Tibial artery (tissue), 4 donors: ENCODE measurements at regions not wholly inside any gene's neighbourhood (a gene's known extent, or its start where the extent isn't known, plus 50 kb on each side); places are given as distances from the start of the nearest gene placed in this dataset.
"Not testable (repeated sequence)": the region's sequence is repeated elsewhere in the genome, so short reads cannot be mapped to it uniquely, and the experiment has no call there.

Experiments used
- DNase-seq, 2 donors: peaks; one replicate each; pipeline ENCODE4 v3.0.0-alpha.2; 2019
- H3K27ac ChIP-seq, 2 donors: fragments of 200-600 bp; sonication (generic) in 1 of 2; 1 replicate in 1 of 2; 2 replicates in 1 of 2; pipeline ENCODE4 v1.5.1; 2018 to 2019; ENCODE audit warnings: mild to moderate bottlenecking in 1 of 2
- H3K27me3 ChIP-seq, 2 donors: fragments of 200-600 bp; sonication (generic) in 1 of 2; one replicate each; pipeline versions ENCODE4 v1.5.1 to v1.6.0; 2016 to 2019
- H3K36me3 ChIP-seq, 3 donors: fragments of 200-600 bp; sonication (generic) in 2 of 3; one replicate each; pipeline ENCODE4 v1.5.1; 2016 to 2019; ENCODE audit warnings: mild to moderate bottlenecking in 2 of 3
- H3K4me1 ChIP-seq, 4 donors: fragments of 200-600 bp; sonication (generic) in 2 of 4; 1 replicate in 3 of 4; 2 replicates in 1 of 4; pipeline ENCODE4 v1.5.1; 2016 to 2019
- H3K4me3 ChIP-seq, 2 donors: fragments of 200-600 bp; sonication (generic) in 1 of 2; 1 replicate in 1 of 2; 2 replicates in 1 of 2; pipeline ENCODE4 v1.5.1; 2018 to 2019; ENCODE audit warnings: mild to moderate bottlenecking in 2 of 2
- H3K9me3 ChIP-seq, 3 donors: fragments of 200-600 bp; sonication (generic) in 1 of 3; one replicate each; pipeline ENCODE4 v1.5.1; 2016 to 2019
- intact Hi-C: fragments of 100-400 bp; cut with DNase I; formaldehyde crosslinking; loops from one replicate; pipeline ENCODE4 v1.15.0; 2023; ENCODE audit warnings: low total_unique reads
- TF ChIP-seq, protein P1 (sequence below), 2 experiments: fragments of 200-600 bp in 1 of 2; fragments of 450-650 bp in 1 of 2; IDR thresholded peaks; one replicate each; pipeline ENCODE4 v1.5.1; 2017 to 2019; ENCODE audit warnings: antibody characterized with exemption in 2 of 2, mild to moderate bottlenecking in 1 of 2, moderate library complexity in 1 of 2

DNA sequence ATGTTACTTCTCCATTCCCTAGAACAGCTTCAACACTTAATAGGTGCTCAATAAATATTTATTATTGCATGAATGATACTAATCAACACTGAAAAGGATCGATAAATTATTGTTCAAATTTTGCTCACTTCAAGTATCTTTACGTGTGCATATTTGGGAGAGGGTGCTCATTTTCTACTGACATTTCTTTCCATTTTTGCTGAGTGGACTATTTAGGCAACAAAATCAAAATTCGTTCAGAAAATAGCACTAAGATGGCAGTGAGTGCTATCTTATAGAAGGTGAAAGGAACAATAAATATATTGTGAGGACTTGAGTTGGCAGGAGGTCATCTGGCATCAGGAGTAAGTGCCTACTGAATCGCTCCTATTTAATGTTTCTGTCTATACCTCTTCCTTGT lies 501.9 kb upstream of the IRAK1BP1 start:
- DNase-seq: no peak
- H3K4me3 ChIP-seq: no peak overlapping the region
- no peak overlapping the region for H3K27ac ChIP-seq
- H3K27me3 ChIP-seq: no peaks in the 10 kb centered on the region
- H3K9me3 ChIP-seq: no peaks in the 10 kb centered on the region
- no peaks in the 10 kb centered on the region for H3K4me1 ChIP-seq
- TF ChIP-seq, protein P1, sequence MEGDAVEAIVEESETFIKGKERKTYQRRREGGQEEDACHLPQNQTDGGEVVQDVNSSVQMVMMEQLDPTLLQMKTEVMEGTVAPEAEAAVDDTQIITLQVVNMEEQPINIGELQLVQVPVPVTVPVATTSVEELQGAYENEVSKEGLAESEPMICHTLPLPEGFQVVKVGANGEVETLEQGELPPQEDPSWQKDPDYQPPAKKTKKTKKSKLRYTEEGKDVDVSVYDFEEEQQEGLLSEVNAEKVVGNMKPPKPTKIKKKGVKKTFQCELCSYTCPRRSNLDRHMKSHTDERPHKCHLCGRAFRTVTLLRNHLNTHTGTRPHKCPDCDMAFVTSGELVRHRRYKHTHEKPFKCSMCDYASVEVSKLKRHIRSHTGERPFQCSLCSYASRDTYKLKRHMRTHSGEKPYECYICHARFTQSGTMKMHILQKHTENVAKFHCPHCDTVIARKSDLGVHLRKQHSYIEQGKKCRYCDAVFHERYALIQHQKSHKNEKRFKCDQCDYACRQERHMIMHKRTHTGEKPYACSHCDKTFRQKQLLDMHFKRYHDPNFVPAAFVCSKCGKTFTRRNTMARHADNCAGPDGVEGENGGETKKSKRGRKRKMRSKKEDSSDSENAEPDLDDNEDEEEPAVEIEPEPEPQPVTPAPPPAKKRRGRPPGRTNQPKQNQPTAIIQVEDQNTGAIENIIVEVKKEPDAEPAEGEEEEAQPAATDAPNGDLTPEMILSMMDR (IDR thresholded peaks at IDR 0.05): no peak
- intact Hi-C loops: no loop called here
- no peaks in the 10 kb centered on the region for H3K36me3 ChIP-seq

DNA sequence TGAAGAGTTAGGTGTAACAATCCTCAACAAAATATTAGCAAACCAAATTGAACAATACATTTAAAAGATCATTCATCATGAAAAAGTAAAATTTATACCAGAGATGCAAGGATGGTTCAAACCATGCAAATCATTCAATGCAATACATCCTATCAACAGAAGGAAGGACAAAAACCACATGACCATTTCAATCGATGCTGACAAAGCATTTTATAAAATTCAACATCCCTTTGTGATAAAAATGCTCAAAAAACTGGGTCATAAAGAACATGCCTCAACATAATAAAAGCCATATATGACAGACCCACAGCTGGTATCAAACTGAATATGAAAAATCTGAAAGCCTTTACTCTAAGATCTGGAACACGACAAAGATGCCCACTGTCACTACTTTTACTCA lies 490.3 kb upstream of the IRAK1BP1 start:
- no peak overlapping the region for H3K4me3 ChIP-seq
- H3K27ac ChIP-seq: no peak overlapping the region
- DNase-seq: no peak
- TF ChIP-seq, protein P1 (IDR thresholded peaks at IDR 0.05): no peak
- intact Hi-C loops: no loop called here
- no peaks in the 10 kb centered on the region for H3K9me3 ChIP-seq
- no peaks in the 10 kb centered on the region for H3K4me1 ChIP-seq
- H3K27me3 ChIP-seq: no peaks in the 10 kb centered on the region
- no peaks in the 10 kb centered on the region for H3K36me3 ChIP-seq

DNA sequence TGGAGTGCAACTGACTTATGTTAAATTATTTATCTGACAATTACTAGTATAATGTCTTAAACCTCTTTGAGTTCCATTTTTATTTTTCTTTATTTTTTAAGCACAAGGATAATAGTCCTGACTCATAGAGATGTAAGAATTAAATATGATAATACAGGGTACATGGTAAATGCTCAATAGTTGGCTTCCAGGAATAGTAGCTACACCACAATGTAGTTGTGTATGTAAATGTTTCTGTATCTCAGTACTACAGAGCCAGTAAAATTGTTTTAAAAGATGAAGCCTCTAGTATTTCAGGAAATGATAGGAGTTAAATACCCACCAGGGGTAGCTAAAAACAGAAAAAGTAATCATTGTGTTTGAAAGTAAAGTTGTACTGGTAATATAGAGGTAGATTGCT lies 487.4 kb upstream of the IRAK1BP1 start:
- no peaks in the 10 kb centered on the region for H3K9me3 ChIP-seq
- no peaks in the 10 kb centered on the region for H3K4me1 ChIP-seq
- TF ChIP-seq, protein P1 (IDR thresholded peaks at IDR 0.05): no peak
- intact Hi-C loops: no loop called here
- H3K27ac ChIP-seq: no peak overlapping the region
- no peak overlapping the region for H3K4me3 ChIP-seq
- no peaks in the 10 kb centered on the region for H3K36me3 ChIP-seq
- no peaks in the 10 kb centered on the region for H3K27me3 ChIP-seq
- no peak for DNase-seq

DNA sequence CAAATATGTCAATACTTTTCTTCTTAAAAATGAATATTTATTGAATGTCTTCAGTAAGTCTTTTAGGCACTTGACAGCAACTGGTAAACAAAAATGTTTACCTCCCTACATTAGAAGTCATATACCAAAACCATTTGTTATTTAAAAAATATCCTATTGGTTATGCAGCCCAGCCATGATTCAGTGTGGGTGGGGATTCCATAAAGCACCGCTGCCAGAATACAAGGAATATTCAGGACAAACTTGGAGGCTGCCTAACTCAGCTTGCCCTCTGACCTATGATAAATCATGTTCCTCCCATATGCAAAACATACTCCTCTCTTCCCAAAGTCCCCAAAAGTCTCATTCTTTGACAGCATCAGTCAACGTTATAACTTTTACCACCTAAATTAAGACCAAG lies 486.8 kb upstream of the IRAK1BP1 start:
- TF ChIP-seq, protein P1 (IDR thresholded peaks at IDR 0.05): no peak
- no peak for DNase-seq
- Histone ChIP-seq H3K4me1 (no peaks in the 10 kb centered on the region), H3K4me3 (no peak overlapping the region), H3K36me3 (no peaks in the 10 kb centered on the region), H3K27me3 (no peaks in the 10 kb centered on the region), H3K27ac (no peak overlapping the region), H3K9me3 (no peaks in the 10 kb centered on the region)
- intact Hi-C loops: no loop called here

DNA sequence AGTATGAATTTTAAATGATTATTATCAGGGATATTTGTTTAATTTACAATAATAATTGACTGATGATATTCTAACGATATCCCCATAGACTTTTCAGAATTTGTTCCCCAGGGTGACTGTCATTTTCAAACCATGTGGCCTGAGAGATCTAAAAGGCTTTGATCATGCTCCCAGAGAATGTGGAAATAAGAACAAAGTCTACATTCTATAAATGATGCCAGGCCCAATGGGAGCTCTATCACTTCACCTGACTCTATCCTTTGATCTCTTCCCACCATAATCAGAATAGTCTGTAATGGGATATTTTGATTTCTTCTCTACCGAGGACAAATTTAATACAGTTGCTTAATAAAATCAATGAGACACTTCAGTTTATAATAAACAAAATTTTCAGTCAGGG lies 483.4 kb upstream of the IRAK1BP1 start:
- TF ChIP-seq, protein P1 (IDR thresholded peaks at IDR 0.05): no peak
- Histone ChIP-seq H3K9me3 (peaks cover 0 to 17% (median 0%) of the 10 kb centered on the region in 3 donors), H3K4me1 (no peaks in the 10 kb centered on the region), H3K4me3 (no peak overlapping the region), H3K36me3 (no peaks in the 10 kb centered on the region), H3K27me3 (no peaks in the 10 kb centered on the region), H3K27ac (no peak overlapping the region)
- no peak for DNase-seq
- intact Hi-C loops: no loop called here

DNA sequence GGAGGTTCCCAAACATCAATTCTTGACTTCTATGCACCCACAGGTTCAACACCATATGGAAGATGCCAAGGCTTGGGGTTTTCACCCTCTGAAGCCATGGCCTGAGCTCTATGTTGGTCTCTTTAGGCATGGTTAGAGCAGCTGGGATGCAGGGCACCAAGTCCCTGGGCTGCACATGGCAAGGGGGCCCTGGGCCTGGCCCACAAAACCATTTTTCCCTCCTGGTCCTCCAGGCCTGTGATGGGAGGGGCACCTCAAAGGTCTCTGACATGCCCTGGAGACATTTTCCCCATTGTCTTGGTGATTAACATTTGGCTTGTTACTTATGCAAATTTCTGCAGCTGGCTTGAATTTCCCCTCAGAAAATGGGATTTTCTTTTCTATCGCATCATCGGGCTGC lies 480.5 kb upstream of the IRAK1BP1 start:
- H3K4me3 ChIP-seq, intact Hi-C loops, DNase-seq: not testable (repeated sequence)

More for the DNA sequence above, 480.5 kb upstream of the IRAK1BP1 start:
- H3K27ac ChIP-seq, H3K36me3 ChIP-seq, H3K4me1 ChIP-seq, H3K27me3 ChIP-seq: not testable (repeated sequence)
- H3K9me3 ChIP-seq: peaks cover 0 to 17% (median 0%) of the 10 kb centered on the region in 3 donors
